GM12892 (cell line): ENCODE measurements at regions not wholly inside any gene's neighbourhood (a gene's known extent, or its start where the extent isn't known, plus 50 kb on each side); places are given as distances from the start of the nearest gene placed in this dataset.

ENCODE experiments used
- POLR2A ChIP-seq: IDR thresholded peaks from 2 replicates; pipeline ENCODE4 v1.6.1; 2011; ENCODE audit warnings: low read depth, low read length, control low read depth
- POLR2AphosphoS5 ChIP-seq: IDR thresholded peaks from 2 replicates; pipeline ENCODE4 v1.6.1; 2011; ENCODE audit warnings: low read depth, low read length, control low read depth
- TAF1 ChIP-seq: IDR thresholded peaks from 2 replicates; pipeline ENCODE4 v1.6.1; 2011; ENCODE audit warnings: low read depth, mild to moderate bottlenecking, control low read depth, low read length, borderline replicate concordance

GRCh38 chr20:53884859-53885541, 185.4 kb downstream of the BCAS1 start:
- TF ChIP-seq POLR2A, result no peak
- TF ChIP-seq POLR2AphosphoS5, result no peak
- TF ChIP-seq TAF1, result no peak
